ENCODE measurements at regions not wholly inside any gene's neighbourhood (a gene's known extent, or its start where the extent isn't known, plus 50 kb on each side); places are given as distances from the start of the nearest gene placed in this dataset.

GRCh38 chr18:55753643-55754263 lies 165.8 kb upstream of the TCF4 start:
- no peak for TF ChIP-seq SIN3A (IDR thresholded peaks at IDR 0.05; ENCODE audit: borderline replicate concordance, insufficient read depth, low read length)
- no peak for TF ChIP-seq TAF1 (IDR thresholded peaks at IDR 0.05; ENCODE audit: borderline replicate concordance, insufficient read depth, low read length)
- TF ChIP-seq, protein P1, sequence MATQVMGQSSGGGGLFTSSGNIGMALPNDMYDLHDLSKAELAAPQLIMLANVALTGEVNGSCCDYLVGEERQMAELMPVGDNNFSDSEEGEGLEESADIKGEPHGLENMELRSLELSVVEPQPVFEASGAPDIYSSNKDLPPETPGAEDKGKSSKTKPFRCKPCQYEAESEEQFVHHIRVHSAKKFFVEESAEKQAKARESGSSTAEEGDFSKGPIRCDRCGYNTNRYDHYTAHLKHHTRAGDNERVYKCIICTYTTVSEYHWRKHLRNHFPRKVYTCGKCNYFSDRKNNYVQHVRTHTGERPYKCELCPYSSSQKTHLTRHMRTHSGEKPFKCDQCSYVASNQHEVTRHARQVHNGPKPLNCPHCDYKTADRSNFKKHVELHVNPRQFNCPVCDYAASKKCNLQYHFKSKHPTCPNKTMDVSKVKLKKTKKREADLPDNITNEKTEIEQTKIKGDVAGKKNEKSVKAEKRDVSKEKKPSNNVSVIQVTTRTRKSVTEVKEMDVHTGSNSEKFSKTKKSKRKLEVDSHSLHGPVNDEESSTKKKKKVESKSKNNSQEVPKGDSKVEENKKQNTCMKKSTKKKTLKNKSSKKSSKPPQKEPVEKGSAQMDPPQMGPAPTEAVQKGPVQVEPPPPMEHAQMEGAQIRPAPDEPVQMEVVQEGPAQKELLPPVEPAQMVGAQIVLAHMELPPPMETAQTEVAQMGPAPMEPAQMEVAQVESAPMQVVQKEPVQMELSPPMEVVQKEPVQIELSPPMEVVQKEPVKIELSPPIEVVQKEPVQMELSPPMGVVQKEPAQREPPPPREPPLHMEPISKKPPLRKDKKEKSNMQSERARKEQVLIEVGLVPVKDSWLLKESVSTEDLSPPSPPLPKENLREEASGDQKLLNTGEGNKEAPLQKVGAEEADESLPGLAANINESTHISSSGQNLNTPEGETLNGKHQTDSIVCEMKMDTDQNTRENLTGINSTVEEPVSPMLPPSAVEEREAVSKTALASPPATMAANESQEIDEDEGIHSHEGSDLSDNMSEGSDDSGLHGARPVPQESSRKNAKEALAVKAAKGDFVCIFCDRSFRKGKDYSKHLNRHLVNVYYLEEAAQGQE (IDR thresholded peaks at IDR 0.05; ENCODE audit: insufficient read depth in 1 of 2, low read depth in 2 of 2, low read length in 2 of 2) = no peak
- no peak for TF ChIP-seq FOXP2 (optimal IDR thresholded peaks at IDR 0.05; ENCODE audit: borderline replicate concordance, extremely low read depth, extremely low read length, insufficient read depth)
- no peak for TF ChIP-seq POLR2AphosphoS5 (IDR thresholded peaks at IDR 0.05; ENCODE audit: low read depth, low read length)

- TF ChIP-seq FOXP2 (optimal IDR thresholded peaks at IDR 0.05; ENCODE audit: borderline replicate concordance, extremely low read depth, extremely low read length, insufficient read depth) (no peak), TAF1 (IDR thresholded peaks at IDR 0.05; ENCODE audit: borderline replicate concordance, insufficient read depth, low read length) (no peak), SIN3A (IDR thresholded peaks at IDR 0.05; ENCODE audit: borderline replicate concordance, insufficient read depth, low read length) (no peak), POLR2AphosphoS5 (IDR thresholded peaks at IDR 0.05; ENCODE audit: low read depth, low read length) (no peak)
- TF ChIP-seq, protein P1 (IDR thresholded peaks at IDR 0.05; ENCODE audit: insufficient read depth in 1 of 2, low read depth in 2 of 2, low read length in 2 of 2) = no peak
Measured at GRCh38 chr18:55751476-55751875, 163.5 kb upstream of the TCF4 start.

DNA sequence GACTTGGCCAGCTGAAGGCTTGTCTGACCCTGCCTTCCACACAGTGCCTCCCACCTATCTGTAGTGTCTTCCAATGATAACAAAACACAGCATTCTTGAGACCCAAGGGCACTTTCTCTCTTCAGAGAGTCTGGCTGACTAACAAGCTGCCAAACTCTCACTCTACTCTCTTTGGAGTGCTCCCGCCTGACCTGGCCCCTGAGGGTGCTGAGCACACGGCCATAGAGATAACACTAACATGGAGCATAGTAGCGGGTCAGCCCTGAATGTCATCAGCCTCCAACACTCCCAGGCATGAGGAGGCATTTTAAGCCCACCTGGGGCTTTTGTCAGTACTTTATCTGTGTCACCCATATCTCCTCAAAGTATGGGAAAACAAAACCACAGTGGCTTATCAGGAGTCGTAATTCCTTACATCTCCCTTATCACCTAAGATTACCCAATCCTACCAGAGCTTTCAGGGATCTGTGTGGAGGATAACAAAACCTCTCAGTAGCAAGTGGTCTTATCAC lies 160.3 kb upstream of the TCF4 start:
- TF ChIP-seq SIN3A (IDR thresholded peaks at IDR 0.05; ENCODE audit: borderline replicate concordance, insufficient read depth, low read length) (no peak), POLR2AphosphoS5 (IDR thresholded peaks at IDR 0.05; ENCODE audit: low read depth, low read length) (no peak), TAF1 (IDR thresholded peaks at IDR 0.05; ENCODE audit: borderline replicate concordance, insufficient read depth, low read length) (no peak), FOXP2 (optimal IDR thresholded peaks at IDR 0.05; ENCODE audit: borderline replicate concordance, extremely low read depth, extremely low read length, insufficient read depth) (no peak)
- TF ChIP-seq, protein P1 (IDR thresholded peaks at IDR 0.05; ENCODE audit: insufficient read depth in 1 of 2, low read depth in 2 of 2, low read length in 2 of 2) = no peak

- no peak for TF ChIP-seq SIN3A (IDR thresholded peaks at IDR 0.05; ENCODE audit: borderline replicate concordance, insufficient read depth, low read length)
- TF ChIP-seq FOXP2 (optimal IDR thresholded peaks at IDR 0.05; ENCODE audit: borderline replicate concordance, extremely low read depth, extremely low read length, insufficient read depth) = no peak
- TF ChIP-seq POLR2AphosphoS5 (IDR thresholded peaks at IDR 0.05; ENCODE audit: low read depth, low read length) = no peak
- TF ChIP-seq, protein P1 (IDR thresholded peaks at IDR 0.05; ENCODE audit: insufficient read depth in 1 of 2, low read depth in 2 of 2, low read length in 2 of 2) = no peak
- no peak for TF ChIP-seq TAF1 (IDR thresholded peaks at IDR 0.05; ENCODE audit: borderline replicate concordance, insufficient read depth, low read length)
Measured at GRCh38 chr18:55744206-55744605, 156.2 kb upstream of the TCF4 start.

All from PFSK-1 (cell line).